ENCODE measurements at regions not wholly inside any gene's neighbourhood (a gene's known extent, or its start where the extent isn't known, plus 50 kb on each side); places are given as distances from the start of the nearest gene placed in this dataset.

- TF ChIP-seq CTCF (conservative IDR thresholded peaks at IDR 0.05 in 1 of 2, IDR thresholded peaks at IDR 0.05 in 1 of 2; ENCODE audit: low read depth in 1 of 2, low read length in 2 of 2) = no peak
- TF ChIP-seq EZH2 (IDR thresholded peaks at IDR 0.05; ENCODE audit: low read length, missing control alignments) = no peak
Observed at GRCh38 chr6:91926827-91927226, 1340.0 kb upstream of the MAP3K7 start.

Data from fibroblast of lung (primary cell).